T-helper 1 cell treated with Interleukin-12 subunit alpha and Interleukin-12 subunit beta and Interleukin-4 antibody, amounts not matched to agents 30 μg/mL and 1 μg/mL, for 36 hours (primary cell): ENCODE measurements at regions not wholly inside any gene's neighbourhood (a gene's known extent, or its start where the extent isn't known, plus 50 kb on each side); places are given as distances from the start of the nearest gene placed in this dataset.

ENCODE experiments used
- H3K27ac Mint-ChIP-seq: one replicate; pipeline ENCODE4 v1.8.0; 2021; ENCODE audit warnings: mild to moderate bottlenecking, mixed read lengths
- H3K27me3 Mint-ChIP-seq: one replicate; pipeline ENCODE4 v1.8.0; 2021; ENCODE audit warnings: low read depth, mixed read lengths
- H3K36me3 Mint-ChIP-seq: one replicate; pipeline ENCODE4 v1.8.0; 2021; ENCODE audit warnings: low read depth, mixed read lengths
- H3K4me1 Mint-ChIP-seq: one replicate; pipeline ENCODE4 v1.8.0; 2021; ENCODE audit warnings: low read depth, mixed read lengths
- H3K4me3 Mint-ChIP-seq: one replicate; pipeline ENCODE4 v1.8.0; 2021; ENCODE audit warnings: mild to moderate bottlenecking, moderate library complexity, mixed read lengths
- H3K9me3 Mint-ChIP-seq: one replicate; pipeline ENCODE4 v1.8.0; 2021; ENCODE audit warnings: mixed read lengths

DNA sequence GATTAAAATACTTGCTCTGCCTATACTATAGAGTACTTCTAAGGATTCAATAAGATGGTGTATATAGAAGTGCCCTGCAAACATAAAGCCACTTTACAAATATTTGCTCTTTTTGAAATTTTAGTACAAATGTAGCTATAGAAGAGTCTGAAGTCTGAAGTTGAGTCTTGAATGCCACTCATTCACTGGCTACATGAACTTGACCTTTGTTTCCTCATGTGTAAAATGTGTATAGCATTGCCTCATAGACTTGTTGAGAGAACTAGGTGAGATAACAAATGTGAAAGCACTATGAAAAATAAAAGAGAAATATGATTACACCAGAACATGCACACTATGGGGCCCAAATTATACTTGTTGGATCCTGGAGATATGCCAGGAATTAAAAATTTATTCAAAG is 244.7 kb downstream of the SEC61B start:
- H3K36me3 Mint-ChIP-seq, result no peaks in the 10 kb centered on the region
- no peak overlapping the region for H3K4me3 Mint-ChIP-seq
- H3K4me1 Mint-ChIP-seq, result no peaks in the 10 kb centered on the region
- H3K9me3 Mint-ChIP-seq, result no peaks in the 10 kb centered on the region
- H3K27ac Mint-ChIP-seq, result no peak overlapping the region
- H3K27me3 Mint-ChIP-seq, result peaks cover under 1% of the 10 kb centered on the region

DNA sequence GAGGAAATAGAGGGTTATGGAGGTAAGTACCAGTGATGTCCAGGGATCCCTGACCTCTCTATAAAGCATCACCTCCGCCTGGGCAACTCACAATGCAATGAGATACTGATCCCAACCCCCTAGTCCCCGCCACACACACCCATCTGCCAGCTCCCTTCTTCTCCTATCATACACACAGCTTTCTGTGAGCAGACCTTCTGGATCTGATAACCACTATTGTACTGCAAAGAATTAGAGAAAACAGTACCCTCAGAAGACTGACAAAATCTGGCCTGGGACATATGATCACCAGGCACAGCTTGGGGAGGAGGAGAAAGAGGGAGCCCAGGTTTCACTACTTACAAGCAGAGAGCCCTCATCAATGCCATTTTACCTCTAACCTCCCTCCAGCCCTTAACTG is 249.0 kb downstream of the SEC61B start:
- Mint-ChIP-seq H3K27me3 (peaks cover 12% of the 10 kb centered on the region), H3K36me3 (no peaks in the 10 kb centered on the region), H3K4me3 (no peak overlapping the region), H3K27ac (no peak overlapping the region), H3K4me1 (no peaks in the 10 kb centered on the region), H3K9me3 (no peaks in the 10 kb centered on the region)

- peaks cover 18% of the 10 kb centered on the region for H3K27me3 Mint-ChIP-seq
These were observed 250.3 kb downstream of the SEC61B start for GRCh38 chr9:99472240-99472915.

GRCh38 chr9:99472916-99473245 is 250.8 kb downstream of the SEC61B start:
- no peaks in the 10 kb centered on the region for H3K9me3 Mint-ChIP-seq
- no peak overlapping the region for H3K27ac Mint-ChIP-seq
- no peak overlapping the region for H3K4me3 Mint-ChIP-seq
- H3K36me3 Mint-ChIP-seq, result no peaks in the 10 kb centered on the region
- no peaks in the 10 kb centered on the region for H3K4me1 Mint-ChIP-seq
- H3K27me3 Mint-ChIP-seq, result peaks cover 18% of the 10 kb centered on the region

More at GRCh38 chr9:99472240-99472915, 250.3 kb downstream of the SEC61B start:
- H3K36me3 Mint-ChIP-seq, result no peaks in the 10 kb centered on the region
- H3K4me1 Mint-ChIP-seq, result no peaks in the 10 kb centered on the region
- no peaks in the 10 kb centered on the region for H3K9me3 Mint-ChIP-seq
- H3K27ac Mint-ChIP-seq, result no peak overlapping the region
- no peak overlapping the region for H3K4me3 Mint-ChIP-seq

GRCh38 chr9:99474186-99474585 is 252.1 kb downstream of the SEC61B start:
- Mint-ChIP-seq H3K4me3 (no peak overlapping the region), H3K27me3 (peaks cover 18% of the 10 kb centered on the region), H3K27ac (no peak overlapping the region), H3K4me1 (no peaks in the 10 kb centered on the region), H3K36me3 (no peaks in the 10 kb centered on the region), H3K9me3 (no peaks in the 10 kb centered on the region)

GRCh38 chr9:99475401-99476065 is 253.5 kb downstream of the SEC61B start:
- Mint-ChIP-seq H3K36me3 (no peaks in the 10 kb centered on the region), H3K4me3 (no peak overlapping the region), H3K27me3 (peaks cover 18% of the 10 kb centered on the region), H3K27ac (no peak overlapping the region), H3K4me1 (no peaks in the 10 kb centered on the region), H3K9me3 (no peaks in the 10 kb centered on the region)

GRCh38 chr9:99478469-99479027 is 256.5 kb downstream of the SEC61B start:
- H3K36me3 Mint-ChIP-seq, result no peaks in the 10 kb centered on the region
- H3K9me3 Mint-ChIP-seq, result no peaks in the 10 kb centered on the region
- no peak overlapping the region for H3K4me3 Mint-ChIP-seq
- H3K27me3 Mint-ChIP-seq, result peaks cover 30% of the 10 kb centered on the region
- no peaks in the 10 kb centered on the region for H3K4me1 Mint-ChIP-seq
- no peak overlapping the region for H3K27ac Mint-ChIP-seq

GRCh38 chr9:99479929-99480328 is 257.8 kb downstream of the SEC61B start:
- H3K4me3 Mint-ChIP-seq, result no peak overlapping the region
- H3K27ac Mint-ChIP-seq, result no peak overlapping the region
- no peaks in the 10 kb centered on the region for H3K4me1 Mint-ChIP-seq
- no peaks in the 10 kb centered on the region for H3K9me3 Mint-ChIP-seq
- H3K36me3 Mint-ChIP-seq, result no peaks in the 10 kb centered on the region
- H3K27me3 Mint-ChIP-seq, result peaks cover 35% of the 10 kb centered on the region

DNA sequence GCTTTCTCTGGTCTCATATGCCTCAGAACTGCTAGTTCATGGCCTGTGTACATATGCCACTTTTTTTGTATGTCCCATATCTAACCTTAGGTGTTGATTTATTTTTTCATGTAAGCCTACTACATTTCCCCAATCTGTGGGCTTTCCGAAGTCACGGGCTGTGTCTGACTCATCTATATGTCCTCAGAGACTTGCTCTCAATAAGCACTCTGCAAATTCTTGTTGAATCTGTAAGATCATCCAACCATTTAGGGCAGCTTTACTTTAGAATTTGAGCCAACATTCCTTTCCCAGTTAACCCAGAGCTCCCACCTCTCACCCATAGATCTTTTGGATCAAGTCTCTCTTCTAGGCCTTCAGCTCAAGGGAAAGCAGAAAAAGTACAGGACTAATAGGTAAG is 263.4 kb downstream of the SEC61B start:
- Mint-ChIP-seq H3K9me3 (no peaks in the 10 kb centered on the region), H3K27ac (no peak overlapping the region), H3K4me3 (no peak overlapping the region), H3K4me1 (no peaks in the 10 kb centered on the region), H3K27me3 (peaks cover 31% of the 10 kb centered on the region), H3K36me3 (no peaks in the 10 kb centered on the region)

GRCh38 chr9:99486684-99487083 is 264.6 kb downstream of the SEC61B start:
- H3K36me3 Mint-ChIP-seq, result no peaks in the 10 kb centered on the region
- H3K4me3 Mint-ChIP-seq, result no peak overlapping the region
- H3K27ac Mint-ChIP-seq, result no peak overlapping the region
- H3K27me3 Mint-ChIP-seq, result peaks cover 20% of the 10 kb centered on the region
- H3K4me1 Mint-ChIP-seq, result peaks cover under 1% of the 10 kb centered on the region
- no peaks in the 10 kb centered on the region for H3K9me3 Mint-ChIP-seq

GRCh38 chr9:99488131-99489059 is 266.3 kb downstream of the SEC61B start:
- Mint-ChIP-seq H3K4me1 (peaks cover 2% of the 10 kb centered on the region), H3K4me3 (no peak overlapping the region), H3K36me3 (no peaks in the 10 kb centered on the region), H3K27me3 (peaks cover 15% of the 10 kb centered on the region), H3K9me3 (no peaks in the 10 kb centered on the region), H3K27ac (no peak overlapping the region)

DNA sequence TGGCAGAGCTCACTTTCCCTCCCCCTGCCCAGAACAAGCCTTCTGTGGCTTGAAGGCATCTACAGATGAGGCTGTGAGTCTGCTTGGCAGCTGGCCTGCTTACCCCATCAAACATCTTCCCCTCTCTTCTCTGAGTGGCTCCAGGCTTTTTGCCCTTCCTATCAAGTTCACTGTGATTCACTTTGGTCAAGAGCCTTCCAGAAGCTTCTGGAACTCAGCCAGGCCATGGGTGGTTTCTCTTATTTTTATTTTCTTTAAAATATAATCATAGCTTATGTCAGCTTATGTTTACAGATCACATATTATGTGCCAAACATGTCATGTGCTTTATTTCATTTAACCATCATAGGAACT is 267.0 kb downstream of the SEC61B start:
- Mint-ChIP-seq H3K27ac (no peak overlapping the region), H3K9me3 (no peaks in the 10 kb centered on the region), H3K4me3 (no peak overlapping the region), H3K27me3 (peaks cover 12% of the 10 kb centered on the region), H3K4me1 (peaks cover 2% of the 10 kb centered on the region), H3K36me3 (no peaks in the 10 kb centered on the region)

- peaks cover 4% of the 10 kb centered on the region for H3K27me3 Mint-ChIP-seq
- peaks cover 2% of the 10 kb centered on the region for H3K4me1 Mint-ChIP-seq
- no peaks in the 10 kb centered on the region for H3K9me3 Mint-ChIP-seq
- H3K27ac Mint-ChIP-seq, result no peak overlapping the region
- H3K36me3 Mint-ChIP-seq, result no peaks in the 10 kb centered on the region
- no peak overlapping the region for H3K4me3 Mint-ChIP-seq
These were observed 268.6 kb downstream of the SEC61B start for GRCh38 chr9:99490729-99491128.

- H3K9me3 Mint-ChIP-seq, result no peaks in the 10 kb centered on the region
- peaks cover 7% of the 10 kb centered on the region for H3K27me3 Mint-ChIP-seq
- no peak overlapping the region for H3K4me3 Mint-ChIP-seq
- no peaks in the 10 kb centered on the region for H3K36me3 Mint-ChIP-seq
- peaks cover 2% of the 10 kb centered on the region for H3K4me1 Mint-ChIP-seq
- no peak overlapping the region for H3K27ac Mint-ChIP-seq
These were observed 269.5 kb downstream of the SEC61B start for GRCh38 chr9:99491408-99492158.
